ENCODE measurements at regions not wholly inside any gene's neighbourhood (a gene's known extent, or its start where the extent isn't known, plus 50 kb on each side); places are given as distances from the start of the nearest gene placed in this dataset.

- DNase-seq: no peak
- H3K4me3 ChIP-seq (ENCODE audit: low read length): no peak overlapping the region
- H3K36me3 ChIP-seq (ENCODE audit: low read depth, low read length): no peaks in the 10 kb centered on the region
- H3F3A ChIP-seq (ENCODE audit: low read length, unreplicated experiment): no peaks in the 10 kb centered on the region
- H3K9me2 ChIP-seq (replicated peaks; ENCODE audit: low read length): no peaks in the 10 kb centered on the region
- no peak overlapping the region for H3K9ac ChIP-seq (ENCODE audit: low read length)
- no TSS peak for BruUV-seq (replicated peaks)
- H3K4me1 ChIP-seq (ENCODE audit: insufficient read depth, low read length): no peaks in the 10 kb centered on the region
- no peak overlapping the region for H2AFZ ChIP-seq (ENCODE audit: low read length)
- no peak overlapping the region for H3K4me2 ChIP-seq (ENCODE audit: low read length)
- intact Hi-C loops (cut with micrococcal nuclease): no loop called here
- no peaks in the 10 kb centered on the region for H3K79me2 ChIP-seq (ENCODE audit: low read length)
- TF ChIP-seq EZH2 (IDR thresholded peaks at IDR 0.05; ENCODE audit: low read length, unreplicated experiment) (no peak), EZH2phosphoT487 (IDR thresholded peaks at IDR 0.05; ENCODE audit: borderline replicate concordance, low read length) (no peak)
- TF ChIP-seq, protein P1, sequence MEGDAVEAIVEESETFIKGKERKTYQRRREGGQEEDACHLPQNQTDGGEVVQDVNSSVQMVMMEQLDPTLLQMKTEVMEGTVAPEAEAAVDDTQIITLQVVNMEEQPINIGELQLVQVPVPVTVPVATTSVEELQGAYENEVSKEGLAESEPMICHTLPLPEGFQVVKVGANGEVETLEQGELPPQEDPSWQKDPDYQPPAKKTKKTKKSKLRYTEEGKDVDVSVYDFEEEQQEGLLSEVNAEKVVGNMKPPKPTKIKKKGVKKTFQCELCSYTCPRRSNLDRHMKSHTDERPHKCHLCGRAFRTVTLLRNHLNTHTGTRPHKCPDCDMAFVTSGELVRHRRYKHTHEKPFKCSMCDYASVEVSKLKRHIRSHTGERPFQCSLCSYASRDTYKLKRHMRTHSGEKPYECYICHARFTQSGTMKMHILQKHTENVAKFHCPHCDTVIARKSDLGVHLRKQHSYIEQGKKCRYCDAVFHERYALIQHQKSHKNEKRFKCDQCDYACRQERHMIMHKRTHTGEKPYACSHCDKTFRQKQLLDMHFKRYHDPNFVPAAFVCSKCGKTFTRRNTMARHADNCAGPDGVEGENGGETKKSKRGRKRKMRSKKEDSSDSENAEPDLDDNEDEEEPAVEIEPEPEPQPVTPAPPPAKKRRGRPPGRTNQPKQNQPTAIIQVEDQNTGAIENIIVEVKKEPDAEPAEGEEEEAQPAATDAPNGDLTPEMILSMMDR (conservative IDR thresholded peaks at IDR 0.05; ENCODE audit: low read depth, low read length): no peak
- no peaks in the 10 kb centered on the region for H3K9me3 ChIP-seq (ENCODE audit: low read length)
- ChIA-PET CTCF (no interaction called here), POLR2A (ENCODE audit: unreplicated experiment) (no interaction called here)
- no peaks in the 10 kb centered on the region for H4K20me1 ChIP-seq (ENCODE audit: low read length)
- no peak for ATAC-seq
- no peaks in the 10 kb centered on the region for H3K27me3 ChIP-seq (ENCODE audit: low read length)
- no peak overlapping the region for H3K27ac ChIP-seq (ENCODE audit: low read length)
These were observed 1189.1 kb downstream of the GRIK2 start for GRCh38 chr6:102582569-102582968.

DNA sequence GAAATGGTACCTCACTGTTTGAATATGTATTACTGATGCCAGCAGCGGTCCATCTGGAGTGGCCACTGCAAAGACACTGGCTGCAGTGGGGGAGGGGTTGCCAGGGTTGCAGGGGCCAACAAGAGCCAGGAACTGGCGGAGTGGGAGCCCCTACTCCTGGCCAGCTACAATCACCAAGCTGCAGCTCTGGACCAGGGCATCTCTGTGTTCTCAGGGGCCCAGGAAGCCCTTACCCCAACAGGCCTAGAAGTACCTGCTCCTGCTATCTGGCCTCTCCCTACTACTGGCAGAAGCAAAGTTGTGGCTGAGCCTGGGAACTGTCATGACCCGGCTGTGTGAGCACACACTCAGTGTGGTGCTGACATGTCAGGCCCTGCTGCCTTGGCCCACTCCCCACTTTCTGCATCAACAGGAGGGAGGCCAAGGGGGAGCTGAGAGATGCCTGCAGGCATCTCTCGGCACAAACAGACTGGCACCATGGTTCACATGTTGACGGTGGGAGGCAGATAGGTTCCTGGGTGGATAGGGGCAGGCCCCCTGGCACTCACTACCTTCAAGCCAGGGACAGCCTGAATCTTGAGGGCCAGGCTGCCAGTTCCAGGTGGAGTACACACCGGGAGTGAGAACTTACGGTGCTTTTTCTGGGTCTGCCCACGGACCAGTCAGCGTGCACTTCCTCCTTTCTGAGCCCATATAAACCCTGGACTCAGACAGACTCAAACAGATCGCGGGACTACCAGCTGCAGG, 1188.0 kb downstream of the GRIK2 start:
- H3F3A ChIP-seq (ENCODE audit: low read length, unreplicated experiment): no peaks in the 10 kb centered on the region
- no peaks in the 10 kb centered on the region for H3K79me2 ChIP-seq (ENCODE audit: low read length)
- H3K4me2 ChIP-seq (ENCODE audit: low read length): no peak overlapping the region
- BruUV-seq (replicated peaks): no TSS peak
- ATAC-seq: no peak
- H3K9me2 ChIP-seq (replicated peaks; ENCODE audit: low read length): no peaks in the 10 kb centered on the region
- ChIA-PET CTCF (no interaction called here), POLR2A (ENCODE audit: unreplicated experiment) (no interaction called here)
- no peak overlapping the region for H3K4me3 ChIP-seq (ENCODE audit: low read length)
- H2AFZ ChIP-seq (ENCODE audit: low read length): no peak overlapping the region
- TF ChIP-seq, protein P1 (conservative IDR thresholded peaks at IDR 0.05; ENCODE audit: low read depth, low read length): no peak
- TF ChIP-seq EZH2 (IDR thresholded peaks at IDR 0.05; ENCODE audit: low read length, unreplicated experiment): no peak
- TF ChIP-seq EZH2phosphoT487 (IDR thresholded peaks at IDR 0.05; ENCODE audit: borderline replicate concordance, low read length): no peak
- no peaks in the 10 kb centered on the region for H3K27me3 ChIP-seq (ENCODE audit: low read length)
- no peak overlapping the region for H3K27ac ChIP-seq (ENCODE audit: low read length)
- H3K9me3 ChIP-seq (ENCODE audit: low read length): no peaks in the 10 kb centered on the region
- H3K4me1 ChIP-seq (ENCODE audit: insufficient read depth, low read length): no peaks in the 10 kb centered on the region
- intact Hi-C loops (cut with micrococcal nuclease): no loop called here
- no peaks in the 10 kb centered on the region for H3K36me3 ChIP-seq (ENCODE audit: low read depth, low read length)
- DNase-seq: no peak
- H3K9ac ChIP-seq (ENCODE audit: low read length): no peak overlapping the region
- no peaks in the 10 kb centered on the region for H4K20me1 ChIP-seq (ENCODE audit: low read length)

GRCh38 chr6:102571236-102571908, 1177.9 kb downstream of the GRIK2 start:
- Histone ChIP-seq H3K9me3 (ENCODE audit: low read length) (no peaks in the 10 kb centered on the region), H4K20me1 (ENCODE audit: low read length) (no peaks in the 10 kb centered on the region), H3K36me3 (ENCODE audit: low read depth, low read length) (no peaks in the 10 kb centered on the region), H3K4me3 (ENCODE audit: low read length) (no peak overlapping the region), H3K9me2 (replicated peaks; ENCODE audit: low read length) (no peaks in the 10 kb centered on the region), H2AFZ (ENCODE audit: low read length) (no peak overlapping the region), H3K79me2 (ENCODE audit: low read length) (no peaks in the 10 kb centered on the region), H3K4me2 (ENCODE audit: low read length) (no peak overlapping the region), H3K9ac (ENCODE audit: low read length) (no peak overlapping the region), H3K4me1 (ENCODE audit: insufficient read depth, low read length) (peaks cover 9% of the 10 kb centered on the region; the same call in 1 of the 2 replicates), H3K27me3 (ENCODE audit: low read length) (no peaks in the 10 kb centered on the region), H3K27ac (ENCODE audit: low read length) (no peak overlapping the region), H3F3A (ENCODE audit: low read length, unreplicated experiment) (no peaks in the 10 kb centered on the region)
- no peak for TF ChIP-seq EZH2phosphoT487 (IDR thresholded peaks at IDR 0.05; ENCODE audit: borderline replicate concordance, low read length)
- TF ChIP-seq, protein P1 (conservative IDR thresholded peaks at IDR 0.05; ENCODE audit: low read depth, low read length): 0 out of 2 replicates have a peak, but pooled peaks have one; percentile 12
- CTCF ChIA-PET: interaction anchor here (0.6 kb wide), 1 partner anchor 86 kb away, joined by 3 read pairs; no protein-coding TSS in a partner anchor
- DNase-seq (peak; percentile 52), ATAC-seq (peak; percentile 68)
- POLR2A ChIA-PET (ENCODE audit: unreplicated experiment): no interaction called here
- BruUV-seq (replicated peaks): no TSS peak
- intact Hi-C loops (cut with micrococcal nuclease): no loop called here

Measured in PC-3 (cell line).